HG03103 (cell line): ENCODE measurements at regions not wholly inside any gene's neighbourhood (a gene's known extent, or its start where the extent isn't known, plus 50 kb on each side); places are given as distances from the start of the nearest gene placed in this dataset.
A peak's percentile ranks its signal among the peaks of the same experiment; 100 is the strongest.
"Not testable (repeated sequence)": the region's sequence is repeated elsewhere in the genome, so short reads cannot be mapped to it uniquely, and the experiment has no call there.

Source experiments
- ATAC-seq: cut with Tn5 transposase; IDR thresholded peaks from one replicate; pipeline ENCODE4 v1.9.1; 2021; ENCODE audit warnings: low read depth; ENCODE audit not compliant: unreplicated experiment

DNA sequence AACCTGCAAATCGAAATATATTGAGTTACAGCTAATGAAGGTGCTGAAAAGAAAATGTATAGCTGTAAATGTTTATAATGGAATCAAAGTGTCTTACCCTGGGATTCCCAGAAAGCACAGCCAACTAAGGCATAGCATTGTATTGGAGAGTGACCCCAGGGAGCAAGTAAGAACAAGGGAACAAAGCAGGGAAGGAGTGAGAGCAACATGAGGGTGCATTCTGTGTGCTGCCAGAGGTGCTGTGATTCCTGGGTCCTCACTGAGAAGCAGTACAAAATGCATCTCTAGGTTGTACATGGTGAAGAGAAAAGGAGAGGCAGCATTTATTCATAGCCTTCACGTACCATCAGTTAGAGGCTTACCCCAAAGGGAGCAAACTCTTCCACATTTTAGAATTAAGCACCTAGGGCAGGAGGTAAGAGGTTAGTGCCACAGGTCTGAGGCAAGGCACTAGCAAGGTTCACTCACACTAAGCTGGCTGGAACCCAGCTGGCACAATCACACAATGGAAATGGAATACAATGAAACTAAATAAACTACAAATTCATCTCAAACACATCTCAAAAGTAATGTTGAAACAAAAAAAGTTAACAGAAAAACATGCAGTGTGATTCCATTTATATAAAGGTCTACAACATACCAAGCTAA lies 151.5 kb upstream of the C2CD4B start:
- ATAC-seq, result no peak

DNA sequence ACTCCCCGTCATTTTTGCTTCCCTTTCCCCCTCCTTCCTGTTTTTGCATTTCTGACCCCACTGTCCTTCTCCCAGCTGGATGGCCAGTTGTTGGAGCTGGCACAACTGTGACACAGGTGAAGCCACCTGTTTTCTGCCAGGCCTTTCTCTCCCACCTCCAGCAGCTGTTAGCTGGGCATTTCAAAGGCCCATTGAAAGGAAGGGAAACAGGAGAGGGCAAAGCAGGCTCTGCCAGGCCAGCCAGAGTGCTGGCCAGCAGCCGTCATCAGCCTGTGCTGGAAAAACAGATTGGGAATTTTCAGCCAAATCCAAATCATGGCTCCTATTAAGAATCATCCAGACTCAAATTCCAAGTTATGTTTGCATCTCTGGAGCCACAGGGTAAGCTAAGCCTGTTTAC lies 155.2 kb upstream of the C2CD4B start:
- no peak for ATAC-seq

DNA sequence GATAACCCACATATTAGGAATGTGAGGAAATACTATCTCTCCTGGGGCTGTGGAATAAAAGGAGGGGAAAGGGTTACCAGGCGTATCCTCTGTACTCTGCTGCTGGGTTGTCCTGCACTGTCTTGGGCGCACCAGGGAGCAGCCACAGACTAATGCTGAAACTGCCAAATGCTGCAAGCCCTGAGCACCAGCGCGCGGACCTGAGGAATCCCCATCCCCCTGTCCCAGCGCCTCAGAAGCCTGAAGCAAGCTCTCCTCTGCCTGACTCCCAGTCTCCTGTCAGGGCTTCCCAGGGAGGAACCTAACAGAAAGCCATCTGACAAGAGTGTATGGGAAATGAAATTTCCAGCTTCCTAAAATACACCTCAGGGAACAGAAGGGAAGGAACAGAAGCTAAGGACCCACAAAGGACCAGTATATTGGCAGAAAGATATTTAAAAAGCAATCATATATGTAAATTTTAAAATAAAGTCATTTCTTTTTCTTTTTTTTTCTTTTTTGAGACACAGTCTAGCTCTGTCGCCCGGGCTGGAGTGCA lies 158.3 kb upstream of the C2CD4B start:
- no peak for ATAC-seq

DNA sequence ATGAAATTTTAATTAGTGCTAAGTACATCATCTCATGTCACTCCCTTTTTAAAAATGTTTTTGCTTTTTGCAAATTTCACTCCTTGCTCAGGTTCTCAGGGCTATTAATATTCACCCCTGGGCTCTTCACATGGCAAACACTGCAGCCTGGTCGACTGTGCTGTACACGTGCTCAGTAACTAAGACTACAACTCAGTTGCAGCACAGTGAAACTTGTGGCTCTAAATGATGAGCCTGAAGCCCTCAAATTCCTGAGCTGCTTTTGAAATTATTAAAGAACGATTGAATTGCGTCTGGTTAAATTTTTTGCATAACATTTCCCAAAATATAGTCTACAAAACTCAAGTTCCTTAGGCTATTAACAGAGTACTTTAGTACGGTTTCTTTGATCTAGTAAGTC lies 159.3 kb upstream of the C2CD4B start:
- no peak for ATAC-seq

DNA sequence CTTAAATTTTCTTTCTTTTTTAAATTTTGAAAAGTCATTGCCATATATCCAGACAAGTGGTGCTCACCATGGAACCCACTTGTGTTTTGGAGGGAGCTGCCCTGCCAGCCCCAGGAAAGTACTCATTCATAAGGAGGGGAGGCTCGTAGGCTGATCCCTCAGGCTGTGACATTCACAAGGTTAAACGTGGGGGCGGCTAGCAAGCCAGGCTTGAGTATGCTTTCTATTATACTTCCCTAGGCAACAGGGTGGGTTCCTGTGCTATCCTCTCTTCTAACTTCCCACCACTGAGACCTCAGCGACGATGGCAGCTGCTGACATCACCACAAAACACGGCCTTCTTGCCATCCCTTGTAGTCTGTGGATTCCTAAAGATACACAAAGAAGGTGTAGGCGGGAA lies 160.5 kb upstream of the C2CD4B start:
- ATAC-seq, result no peak

- no peak for ATAC-seq
Observed at GRCh38 chr15:62326460-62327011, 161.5 kb upstream of the C2CD4B start.

DNA sequence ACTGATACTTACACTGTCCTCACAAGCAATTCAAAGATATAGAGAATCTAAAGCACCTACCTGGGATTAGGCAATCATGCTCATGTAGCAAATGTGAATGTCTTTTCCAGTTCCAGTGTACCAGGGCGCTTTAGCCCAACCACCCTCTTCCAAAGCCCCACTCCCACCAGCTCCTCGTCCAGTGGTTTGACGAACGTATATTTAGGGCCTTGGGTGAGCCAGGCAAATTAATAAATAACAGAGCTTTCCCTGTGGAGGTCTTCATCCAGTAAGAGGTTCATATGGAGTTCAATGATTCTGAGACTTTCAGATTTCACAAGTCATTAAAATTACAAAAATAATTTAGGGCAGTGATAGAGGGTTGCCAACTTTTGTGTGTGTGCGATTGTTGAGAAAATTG lies 162.3 kb upstream of the C2CD4B start:
- no peak for ATAC-seq

DNA sequence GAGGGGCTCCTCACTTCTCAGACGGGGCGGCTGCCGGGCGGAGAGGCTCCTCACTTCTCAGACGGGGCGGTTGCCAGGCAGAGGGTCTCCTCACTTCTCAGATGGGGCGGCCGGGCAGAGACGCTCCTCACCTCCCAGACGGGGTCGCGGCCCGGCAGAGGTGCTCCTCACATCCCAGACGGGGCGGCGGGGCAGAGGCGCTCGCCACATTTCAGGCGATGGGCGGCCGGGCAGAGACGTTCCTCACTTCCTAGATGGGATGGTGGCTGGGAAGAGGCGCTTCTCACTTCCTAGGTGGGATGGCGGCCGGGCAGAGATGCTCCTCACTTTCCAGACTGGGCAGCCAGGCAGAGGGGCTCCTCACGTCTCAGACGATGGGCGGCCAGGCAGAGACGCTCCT lies 167.4 kb upstream of the C2CD4B start:
- ATAC-seq, result not testable (repeated sequence)

- ATAC-seq, result no peak
Observed at GRCh38 chr15:62334536-62334935, 169.5 kb upstream of the C2CD4B start.

GRCh38 chr15:62337934-62338333 lies 172.8 kb upstream of the C2CD4B start:
- no peak for ATAC-seq

- ATAC-seq, result no peak
Observed at GRCh38 chr15:62338497-62338896, 173.4 kb upstream of the C2CD4B start.

DNA sequence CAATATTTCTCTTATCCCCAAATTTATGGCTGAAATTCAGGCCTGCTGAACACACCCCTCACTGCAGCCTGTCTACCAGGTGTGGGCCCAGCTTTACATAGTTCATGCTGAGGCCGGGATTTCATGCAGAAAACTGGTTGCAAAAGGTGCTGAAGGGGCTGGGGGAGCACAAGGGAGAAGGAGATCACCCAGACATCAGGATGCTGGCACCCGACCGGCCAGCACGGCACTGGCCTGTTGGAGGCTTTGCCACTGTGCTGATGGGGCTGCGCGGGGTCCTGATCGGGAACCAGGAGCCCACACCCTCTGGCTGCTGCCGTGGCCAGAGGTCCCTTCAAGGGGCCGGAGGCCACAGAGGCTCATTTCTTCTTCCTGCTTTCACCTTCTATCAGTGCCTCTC lies 177.9 kb upstream of the C2CD4B start:
- no peak for ATAC-seq

- ATAC-seq, result no peak
Observed at GRCh38 chr15:62343397-62343796, 178.3 kb upstream of the C2CD4B start.

DNA sequence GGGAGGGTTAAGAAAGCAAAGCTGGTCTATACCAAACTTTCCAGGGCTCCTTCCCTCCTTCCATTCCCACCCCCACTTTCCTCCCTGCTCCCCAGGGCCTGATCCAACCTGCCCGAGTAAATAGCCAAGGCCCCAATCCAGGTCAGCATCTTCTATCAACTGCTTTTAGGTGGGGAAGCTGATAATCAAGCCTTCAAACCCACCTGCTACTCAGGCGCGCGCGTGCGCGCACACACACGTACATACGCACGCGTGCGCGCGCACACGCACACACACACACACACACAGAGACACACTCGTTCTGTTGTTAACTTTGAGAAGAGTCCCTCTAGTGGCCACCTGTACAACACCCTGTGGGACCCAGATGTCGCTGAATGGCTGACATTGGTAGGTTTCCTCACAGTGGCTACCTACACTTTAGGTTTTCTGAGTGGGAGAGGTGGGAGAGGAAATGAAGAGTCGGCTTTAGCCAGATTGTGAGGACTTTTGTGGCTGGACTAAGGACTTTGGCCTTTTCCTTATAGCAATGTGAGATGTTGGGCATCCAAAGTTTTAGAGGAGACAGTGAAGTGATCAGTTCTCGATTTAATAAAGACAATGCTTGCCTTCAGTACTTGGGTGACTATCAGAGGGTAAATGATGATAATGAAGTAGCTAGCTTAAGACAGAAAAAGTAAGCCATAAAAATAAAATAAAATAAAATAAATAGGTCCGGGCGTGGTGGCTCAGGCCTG lies 179.9 kb upstream of the C2CD4B start:
- peak; percentile 90 for ATAC-seq

GRCh38 chr15:62346168-62346567 lies 181.1 kb upstream of the C2CD4B start:
- no peak for ATAC-seq

GRCh38 chr15:62348118-62348517 lies 183.0 kb upstream of the C2CD4B start:
- no peak for ATAC-seq

GRCh38 chr15:62348623-62349022 lies 183.5 kb upstream of the C2CD4B start:
- no peak for ATAC-seq

DNA sequence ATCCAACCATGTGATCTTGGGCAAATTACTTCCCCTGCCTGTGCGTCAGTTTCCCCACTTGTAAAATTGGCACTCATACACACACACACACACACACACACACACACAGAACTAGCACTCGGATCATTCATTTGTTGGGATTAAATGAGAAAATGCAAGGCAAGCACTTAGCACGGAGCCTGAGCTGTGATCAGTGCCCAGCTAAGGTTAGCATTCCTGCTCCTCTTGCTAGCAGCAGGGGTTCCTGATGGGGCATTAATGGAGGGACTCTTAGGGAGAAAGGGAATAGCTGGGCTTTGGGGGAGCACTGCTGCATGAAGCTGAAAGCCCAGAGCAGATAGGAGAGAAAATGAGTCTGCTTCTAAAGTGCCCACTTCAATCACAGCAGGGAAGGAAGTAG lies 187.7 kb upstream of the C2CD4B start:
- no peak for ATAC-seq

DNA sequence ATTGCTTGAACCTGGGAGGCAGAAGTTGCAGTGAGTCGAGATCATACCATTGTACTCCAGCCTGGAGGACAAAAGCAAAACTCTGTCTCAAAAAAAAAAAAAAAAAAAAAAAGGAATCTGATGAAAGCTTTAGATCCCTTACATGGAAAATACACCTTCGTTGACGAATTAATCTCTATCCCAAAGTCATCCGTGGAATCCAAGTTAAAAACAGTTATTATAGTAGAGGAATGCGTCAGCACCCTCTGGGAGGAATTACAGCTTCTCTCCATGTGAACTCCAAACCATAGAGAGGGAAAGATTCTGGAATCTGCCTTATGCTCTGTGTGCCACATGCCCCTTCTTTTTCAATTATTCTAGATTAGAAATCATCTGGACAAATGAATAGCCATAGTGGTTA lies 192.3 kb upstream of the C2CD4B start:
- no peak for ATAC-seq

DNA sequence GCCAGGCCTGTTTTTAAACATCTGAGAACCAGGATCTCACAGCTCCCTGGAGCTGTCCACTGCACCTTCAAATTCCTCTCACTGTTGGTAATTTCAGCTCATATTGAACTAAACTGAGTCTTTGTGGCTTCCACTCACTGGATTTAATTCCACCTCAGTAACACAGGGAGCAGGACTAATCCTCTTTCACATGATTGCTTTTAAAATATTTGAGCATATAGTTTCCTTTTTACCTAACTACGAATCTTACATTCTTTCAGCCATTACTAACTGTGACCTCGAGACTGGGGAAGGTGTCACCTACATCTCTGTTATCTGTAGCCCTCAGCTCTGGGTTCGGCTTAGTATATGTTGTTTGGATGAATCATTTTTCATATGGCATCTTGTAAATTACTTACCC lies 194.3 kb upstream of the C2CD4B start:
- ATAC-seq, result no peak

DNA sequence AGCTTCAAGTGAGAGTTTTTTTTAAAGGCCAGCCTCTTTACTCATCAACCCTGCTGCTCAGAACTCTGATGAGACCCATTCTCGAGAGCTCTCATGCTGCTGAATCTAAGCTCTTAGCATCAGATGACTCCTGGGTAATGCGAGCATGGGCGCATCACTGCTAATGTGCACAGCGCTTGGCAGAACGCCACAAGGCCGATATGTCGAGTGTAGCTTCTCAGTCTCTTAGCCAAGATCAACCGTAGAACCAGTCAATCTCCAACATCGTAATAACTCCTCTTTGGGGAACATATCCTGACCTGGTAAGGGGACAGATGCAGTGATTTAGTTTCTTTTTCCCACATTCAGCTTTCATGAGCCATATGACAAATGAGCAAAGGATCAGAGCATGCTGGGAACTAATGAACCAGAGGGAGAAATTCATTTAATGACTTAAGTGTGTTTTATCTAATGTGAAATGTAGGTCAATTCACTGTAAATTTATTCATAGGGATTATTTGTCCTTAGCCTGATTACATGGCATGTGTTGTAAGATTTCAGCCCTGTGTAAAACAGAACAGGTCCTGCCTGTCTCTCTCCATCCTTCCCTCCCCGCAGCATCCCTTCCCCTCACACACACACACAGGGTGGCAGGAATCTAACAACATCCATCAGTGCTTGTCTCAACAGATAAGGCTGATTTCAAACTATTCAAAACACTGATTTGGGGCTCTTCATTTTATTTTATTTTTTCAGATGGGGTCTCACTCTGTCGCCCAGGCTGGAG lies 195.4 kb upstream of the C2CD4B start:
- no peak for ATAC-seq
